DMS153 treated with DMSO at 0.1 percent for 48 hours (cell line): ENCODE measurements at regions not wholly inside any gene's neighbourhood (a gene's known extent, or its start where the extent isn't known, plus 50 kb on each side); places are given as distances from the start of the nearest gene placed in this dataset.
A peak's percentile ranks its signal among the peaks of the same experiment; 100 is the strongest.

ENCODE experiments used
- DNase-seq: peaks from one replicate; lab custom pipeline; 2025; ENCODE audit not compliant: unreplicated experiment; lab: John Stamatoyannopoulos, UW

DNA sequence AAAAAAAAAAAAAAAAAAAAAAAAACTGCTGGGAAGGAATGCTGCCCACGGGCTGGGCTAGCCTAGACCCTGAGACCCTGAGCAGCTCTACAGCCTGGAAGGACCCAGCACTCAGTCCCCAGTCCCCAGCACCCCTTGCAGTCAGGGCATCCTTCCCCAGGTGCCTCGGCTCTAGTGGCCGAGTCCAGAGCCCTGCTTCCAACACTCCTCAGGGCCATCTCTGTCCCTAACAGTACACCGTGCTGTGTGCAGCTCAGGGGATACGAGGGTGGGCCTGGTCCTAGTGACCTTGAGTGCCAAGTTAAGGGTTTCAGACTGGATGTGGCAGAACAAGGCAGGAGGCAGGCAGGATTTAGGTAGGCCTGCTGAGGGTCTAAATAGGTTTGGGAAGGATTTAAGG is 50.2 kb upstream of the LRP8 start:
- DNase-seq: no peak

DNA sequence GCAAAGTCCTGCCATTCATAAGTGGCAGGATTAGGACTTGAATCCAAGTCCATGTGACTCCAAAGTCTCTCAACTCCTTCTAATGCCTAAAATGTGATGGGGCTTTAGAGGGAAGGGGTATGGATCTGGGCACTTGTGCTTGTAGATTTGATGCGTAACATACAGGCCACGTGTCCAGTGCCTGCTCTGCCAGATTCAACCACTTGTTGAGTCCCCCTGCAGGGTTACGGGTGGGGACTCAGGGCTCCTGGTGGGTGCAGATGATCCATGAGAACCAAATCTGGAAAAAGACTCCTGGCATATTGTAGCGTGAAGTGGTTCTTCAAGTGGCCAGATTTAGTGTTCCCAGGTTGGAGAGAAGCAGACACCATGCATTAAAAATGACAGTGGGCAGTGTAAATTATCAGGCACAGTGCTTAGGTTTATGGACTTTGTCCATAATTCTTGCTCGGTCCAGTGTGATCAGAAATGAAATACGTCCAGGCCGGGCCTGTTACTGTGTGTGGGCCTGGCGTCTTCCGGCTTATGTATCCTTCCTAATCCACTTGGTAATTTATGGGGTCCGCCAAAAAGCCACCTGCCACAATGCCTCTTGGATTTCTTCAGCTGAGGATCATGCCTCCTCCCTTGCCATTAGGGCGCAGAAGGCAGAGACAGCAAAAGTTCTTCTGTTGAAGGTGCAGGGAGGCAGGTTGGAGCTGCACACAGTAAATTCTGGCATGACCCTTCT is 51.2 kb upstream of the LRP8 start:
- no peak for DNase-seq

DNA sequence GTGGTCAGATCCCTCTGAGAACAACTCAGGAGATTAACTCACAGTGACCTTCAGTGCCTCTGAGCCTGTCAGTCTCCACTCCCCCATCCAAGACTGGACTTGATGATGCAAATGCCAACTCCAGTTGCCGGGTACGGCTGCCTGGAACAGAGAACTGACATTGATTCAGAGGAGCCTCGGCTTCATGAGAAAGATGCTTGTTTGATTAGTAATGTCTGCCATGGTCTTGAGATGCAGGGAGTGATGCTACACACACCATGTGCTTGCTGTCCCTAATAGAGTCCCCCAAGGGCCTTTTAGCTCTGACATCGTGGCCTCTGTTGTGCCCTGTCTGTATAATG is 51.8 kb upstream of the LRP8 start:
- DNase-seq: no peak

DNA sequence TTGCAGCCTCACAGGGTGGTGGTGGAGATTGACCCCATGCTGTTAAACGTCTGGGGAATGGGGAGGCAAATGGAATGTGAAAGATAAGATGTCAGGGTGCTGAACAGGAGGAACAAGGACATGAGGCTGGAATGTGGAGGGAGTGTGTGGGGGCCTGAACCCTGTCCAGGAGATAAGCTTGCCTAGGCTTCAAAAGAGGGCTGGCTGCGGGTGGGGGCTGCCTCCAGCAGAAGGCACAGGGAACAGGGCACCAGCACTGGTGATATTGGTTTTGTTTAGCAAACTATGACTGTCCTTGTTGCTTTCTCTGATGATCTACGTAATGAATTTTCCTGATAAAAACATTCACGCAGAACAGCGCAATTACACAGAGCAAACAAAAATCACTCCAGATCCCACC is 52.4 kb upstream of the LRP8 start:
- no peak for DNase-seq

DNA sequence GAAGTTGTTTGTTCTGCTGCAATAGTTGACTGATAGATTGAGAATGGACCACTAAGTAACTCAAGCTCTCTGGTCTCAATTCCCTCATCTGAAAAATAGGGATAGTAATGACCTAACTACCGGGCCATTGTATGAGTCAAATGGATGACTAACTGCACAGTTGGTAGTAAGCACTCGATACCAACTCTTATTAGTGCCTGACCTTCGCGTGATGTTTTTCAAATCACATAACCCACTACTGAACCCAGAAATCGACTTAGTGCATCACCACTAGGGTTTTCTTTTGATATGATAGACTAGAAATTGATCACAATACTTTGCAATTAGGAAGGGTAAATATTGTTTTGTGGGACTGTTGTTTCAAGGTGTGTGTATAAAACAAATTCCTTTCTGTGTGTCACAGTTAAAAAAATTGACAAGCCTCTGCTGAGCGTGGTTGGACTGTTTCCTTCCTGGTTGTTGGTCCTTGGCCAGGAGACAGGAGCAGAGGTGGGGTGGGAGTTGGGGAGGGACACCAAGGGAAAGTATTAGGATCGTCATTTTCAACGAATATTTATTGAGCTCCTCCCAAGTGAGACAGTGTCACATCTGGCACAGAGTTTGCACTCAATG is 54.0 kb upstream of the LRP8 start:
- DNase-seq: no peak

DNA sequence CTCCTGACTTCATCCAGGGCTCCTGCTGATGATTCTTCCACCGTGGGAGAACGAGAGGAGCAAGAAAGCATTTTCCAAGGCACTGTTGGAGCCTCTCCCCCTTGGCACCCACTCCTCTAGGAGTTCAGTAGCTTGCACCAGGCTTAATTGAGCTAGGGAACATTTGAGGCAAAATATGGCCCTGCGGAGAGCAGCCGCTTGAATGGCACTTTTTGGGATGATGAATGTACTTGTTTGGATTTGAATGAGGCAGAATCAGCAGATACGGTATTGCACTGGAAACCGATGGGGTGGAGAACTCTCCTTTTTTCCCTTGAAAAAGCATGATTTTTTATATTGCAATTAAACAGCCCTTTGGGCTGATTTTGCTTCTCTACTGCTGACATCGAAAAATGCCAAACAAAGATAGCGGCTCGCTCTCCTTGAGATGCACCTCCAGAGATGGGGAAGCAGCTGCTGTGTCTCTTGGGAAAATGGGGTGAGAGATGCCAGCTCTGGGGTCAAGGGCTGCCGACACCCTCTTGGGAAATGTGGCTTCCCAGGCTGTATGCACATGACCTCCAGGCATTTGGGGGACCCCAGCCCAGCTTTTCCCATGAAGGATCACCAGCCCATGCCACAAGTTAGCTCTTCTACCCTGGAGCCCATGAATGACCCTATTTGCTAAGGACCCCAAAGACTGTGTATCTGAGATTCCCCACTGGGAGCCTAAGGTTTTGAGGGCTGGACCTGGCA is 55.4 kb upstream of the LRP8 start:
- no peak for DNase-seq

DNA sequence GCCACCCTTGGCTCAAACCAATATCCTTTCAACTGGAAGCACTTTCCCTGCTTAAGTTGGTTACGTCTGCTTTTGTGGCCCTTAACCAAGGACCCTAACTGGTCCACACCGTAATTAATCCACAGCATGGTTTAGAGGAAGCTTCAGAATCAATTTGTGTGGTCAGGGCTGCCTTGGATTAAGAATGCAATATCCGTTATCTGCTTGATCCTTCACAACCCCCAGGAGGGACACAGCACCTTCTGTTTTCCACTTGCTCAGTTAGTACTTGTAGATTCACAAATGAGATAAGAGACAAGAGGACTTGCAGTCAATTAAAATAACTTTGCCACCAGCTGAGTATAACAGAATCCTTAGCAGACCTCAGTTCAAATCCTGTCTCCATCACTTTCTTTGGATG is 56.9 kb upstream of the LRP8 start:
- no peak for DNase-seq

DNA sequence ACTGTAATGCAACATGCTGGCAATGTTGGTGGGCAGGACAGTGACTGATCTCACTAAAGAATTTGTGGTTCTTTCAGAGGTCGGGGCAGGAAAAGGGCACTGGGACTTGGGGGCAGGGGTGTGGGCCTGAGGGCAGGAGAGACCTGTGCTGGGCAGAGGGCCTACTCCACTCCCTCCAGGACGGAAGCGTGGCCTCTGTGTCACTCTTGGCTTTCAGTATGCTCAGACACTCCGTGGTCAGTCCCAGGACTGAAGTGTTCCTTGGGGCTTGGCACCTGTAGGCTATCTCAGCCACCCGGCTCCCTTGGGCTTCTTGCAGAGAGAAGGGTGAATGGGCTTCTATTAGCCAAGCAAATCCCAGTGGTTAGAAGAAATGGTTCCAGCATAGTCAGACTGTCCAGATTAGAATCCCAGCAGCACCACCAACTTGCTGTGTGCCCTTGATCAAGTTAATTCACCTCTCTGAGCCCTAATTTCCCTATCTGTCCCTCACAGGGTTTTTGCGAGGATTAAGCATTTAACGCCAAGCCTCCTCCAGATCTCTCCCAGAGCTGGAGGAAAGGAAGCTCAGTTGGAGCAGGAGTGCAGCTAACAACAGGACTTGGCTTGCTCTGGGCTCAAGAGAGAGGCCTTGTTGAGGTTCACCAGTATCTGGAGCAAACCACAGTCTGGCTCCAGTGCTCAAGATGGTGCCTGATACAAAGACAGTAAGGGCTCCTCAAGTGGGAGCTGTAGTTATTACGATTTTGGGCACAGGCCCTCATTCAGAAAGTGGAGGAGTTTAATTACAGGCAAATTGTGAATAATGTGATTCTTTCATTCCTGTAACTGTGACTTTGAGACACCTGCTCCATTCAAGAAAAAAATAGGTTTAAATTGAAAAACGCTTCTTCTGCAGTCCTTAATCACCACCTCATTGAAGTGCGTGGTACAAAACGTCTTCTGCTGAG is 57.7 kb upstream of the LRP8 start:
- DNase-seq: no peak

DNA sequence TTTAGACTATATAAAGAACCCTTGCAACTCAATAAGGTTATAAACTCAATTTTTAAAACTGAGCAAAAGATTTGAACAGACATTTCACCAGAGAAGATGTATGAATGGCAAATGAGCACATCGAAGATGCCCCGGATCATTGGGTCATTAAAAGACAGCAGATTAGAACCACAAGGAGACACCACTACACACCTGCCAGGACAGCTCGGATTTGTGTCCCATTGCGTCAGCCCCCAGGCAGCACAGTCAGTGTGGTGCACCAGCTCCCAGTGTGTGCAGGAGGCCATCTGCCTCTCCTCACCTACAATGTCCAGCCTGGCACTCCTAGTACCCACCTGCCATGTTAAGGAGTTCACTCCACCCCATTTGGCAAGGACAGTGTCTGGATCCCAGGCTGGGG is 61.1 kb upstream of the LRP8 start:
- no peak for DNase-seq

DNA sequence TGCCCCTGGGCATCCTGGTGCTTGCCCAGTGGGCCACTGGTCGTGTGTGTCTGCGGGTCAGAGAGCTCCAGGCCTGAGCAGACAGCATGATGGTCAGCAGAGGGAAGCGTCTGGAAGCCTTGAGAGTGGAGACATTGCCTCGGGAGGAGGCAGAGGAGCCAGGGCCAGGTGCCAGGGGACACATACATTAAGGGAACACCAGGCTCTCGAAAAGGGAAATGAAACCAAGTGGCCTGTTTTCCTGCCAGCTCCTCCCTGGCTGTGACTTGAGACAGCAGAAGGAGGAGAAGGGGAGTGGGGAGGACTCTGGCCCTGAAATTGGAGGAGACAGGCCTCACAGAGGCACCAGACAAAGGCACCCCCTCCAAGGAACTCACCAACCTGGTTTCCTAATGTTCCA is 62.4 kb upstream of the LRP8 start:
- no peak for DNase-seq

DNA sequence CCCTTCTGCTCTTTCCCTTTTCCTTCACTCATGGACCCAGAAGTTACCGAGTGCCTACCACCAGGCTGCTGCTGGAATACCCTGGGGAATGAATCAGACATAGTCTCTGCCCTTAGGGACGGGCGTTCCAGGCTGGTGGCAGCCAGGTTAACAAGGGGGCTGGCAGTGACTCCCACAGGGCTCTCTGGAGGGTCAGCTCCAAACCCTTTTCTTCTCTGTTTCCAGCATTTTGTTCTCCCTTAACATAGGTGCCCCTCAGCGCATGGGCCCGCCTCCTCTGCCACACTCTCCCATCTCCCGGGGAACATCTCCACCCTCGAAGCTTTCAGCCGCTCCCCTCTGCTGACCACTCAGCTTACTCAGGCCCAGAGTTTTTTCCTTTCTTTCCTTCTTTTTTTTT is 62.9 kb upstream of the LRP8 start:
- no peak for DNase-seq

DNA sequence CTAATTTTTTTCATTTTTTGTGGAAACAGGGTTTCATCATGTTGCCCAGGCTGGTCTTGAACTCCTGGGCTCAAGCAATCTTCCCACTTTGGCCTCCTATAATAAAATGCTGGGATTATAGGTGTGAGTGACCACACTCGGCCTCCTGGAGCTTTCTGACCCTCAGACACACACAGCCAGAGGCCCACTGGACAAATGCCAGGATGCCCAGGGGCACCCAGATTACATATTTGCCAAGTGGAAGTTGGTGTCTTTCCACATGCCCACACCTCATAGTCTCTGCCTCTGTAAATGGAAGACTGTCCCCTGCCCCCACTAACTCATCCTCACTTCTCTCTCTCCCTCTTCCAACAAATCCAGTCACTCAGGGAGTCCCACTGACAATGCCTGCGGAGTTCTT is 63.4 kb upstream of the LRP8 start:
- no peak for DNase-seq

DNA sequence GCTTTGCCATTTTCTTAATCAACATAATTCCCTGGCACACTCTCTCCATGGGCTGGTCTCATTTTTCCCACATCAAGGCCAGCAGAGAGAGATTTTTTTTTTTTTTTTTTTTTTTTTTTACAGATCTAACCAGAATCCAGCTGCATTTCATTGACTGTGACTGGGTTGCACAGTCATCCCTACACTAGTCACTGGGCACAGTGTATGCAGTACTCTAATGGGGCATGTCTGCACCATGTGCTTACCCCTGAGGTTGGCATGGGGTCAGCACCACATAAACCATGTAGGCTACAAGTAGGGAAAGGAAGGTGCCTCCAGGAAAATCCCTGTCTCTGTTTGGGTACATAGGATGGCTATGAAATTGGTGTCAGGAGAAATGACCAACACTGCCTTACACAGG is 64.1 kb upstream of the LRP8 start:
- DNase-seq: no peak

DNA sequence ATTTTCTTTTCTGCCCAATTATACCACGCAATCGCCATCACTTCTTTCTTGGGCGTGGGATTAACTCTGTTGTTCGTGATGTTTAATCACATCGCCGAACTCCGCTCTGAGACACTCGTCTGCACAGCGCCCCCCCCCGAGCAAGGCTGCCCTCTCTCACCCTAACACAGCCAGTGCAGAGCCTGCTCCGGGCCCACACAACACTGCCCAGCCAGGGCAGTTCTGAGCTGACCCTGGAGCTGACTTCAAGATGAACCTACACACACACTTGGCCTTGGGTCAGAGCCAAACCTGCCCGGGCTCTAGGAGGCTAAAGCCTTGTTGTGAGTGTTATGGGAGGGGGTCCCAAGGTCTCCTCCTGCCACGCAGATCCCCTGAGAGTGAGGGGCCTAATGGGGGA is 64.6 kb upstream of the LRP8 start:
- no peak for DNase-seq

DNA sequence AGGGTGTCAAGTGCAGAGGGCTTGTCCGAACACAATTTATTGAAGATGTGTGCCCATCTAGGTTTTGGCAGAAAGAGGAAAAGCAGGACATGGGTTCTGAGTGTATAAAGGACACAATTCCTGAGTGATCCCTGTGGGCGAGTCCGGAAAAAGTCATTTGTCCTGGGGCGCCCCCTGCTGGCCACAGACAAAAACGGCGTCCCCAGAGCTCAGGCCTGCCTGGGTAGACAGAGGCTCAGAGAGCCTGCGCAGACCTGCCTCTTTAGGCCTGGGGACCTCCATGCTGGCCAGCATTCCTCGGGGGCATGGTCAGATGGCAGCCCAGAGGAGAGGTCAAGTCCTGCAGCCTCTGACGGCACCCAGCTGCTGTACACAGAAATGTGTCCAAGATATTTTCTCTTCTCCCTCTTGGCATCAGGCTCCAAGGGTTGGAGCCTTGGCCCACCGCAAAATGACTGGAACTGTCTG is 65.5 kb upstream of the LRP8 start:
- DNase-seq: peak; percentile 60

DNA sequence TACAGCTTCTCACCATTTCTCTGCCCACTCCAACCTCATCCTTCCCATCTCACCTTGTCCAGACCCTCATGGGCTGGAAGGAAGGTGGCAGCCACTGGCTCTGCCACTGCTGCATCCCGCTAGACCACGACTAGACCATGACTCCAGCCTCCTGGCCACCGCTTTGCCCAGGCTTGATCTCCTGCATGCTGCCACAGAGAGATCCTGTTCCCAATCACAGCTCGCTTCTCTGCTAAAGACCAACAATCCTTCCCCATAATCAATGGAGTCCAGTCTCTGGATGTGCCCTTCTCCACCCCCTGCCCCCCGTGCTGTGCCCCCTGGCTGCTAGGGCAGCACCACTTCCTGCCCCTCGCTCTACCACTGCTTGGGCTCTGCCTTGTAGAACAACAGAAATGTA is 64.9 kb upstream of the DMRTB1 start:
- no peak for DNase-seq

DNA sequence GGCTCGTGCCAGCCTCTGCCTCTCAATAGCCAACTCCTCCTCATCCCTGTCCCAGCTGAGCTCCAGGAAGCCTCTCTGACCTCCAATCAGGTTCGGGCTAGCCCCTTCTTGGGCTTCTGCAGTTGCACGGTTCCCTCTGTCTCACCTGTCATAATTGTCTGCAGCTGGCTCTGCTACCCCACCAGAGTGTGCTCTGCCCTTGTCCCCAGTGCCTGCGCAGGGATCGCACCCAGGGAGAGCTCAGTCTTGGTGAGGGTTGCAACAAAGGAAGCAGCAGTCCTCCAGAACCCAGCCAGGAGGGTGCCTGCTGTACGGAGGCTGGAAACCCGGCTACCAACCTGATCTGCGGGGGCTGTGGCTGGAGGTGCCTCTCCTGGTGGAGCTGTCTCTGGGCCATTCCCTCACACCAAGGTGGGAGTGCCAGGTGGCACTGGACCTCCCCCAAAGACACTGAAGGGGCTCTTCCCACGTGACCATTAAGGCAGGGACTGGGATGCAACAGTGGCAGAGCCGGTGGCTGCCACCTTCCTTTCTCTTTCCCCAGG is 63.5 kb upstream of the DMRTB1 start:
- DNase-seq: no peak

DNA sequence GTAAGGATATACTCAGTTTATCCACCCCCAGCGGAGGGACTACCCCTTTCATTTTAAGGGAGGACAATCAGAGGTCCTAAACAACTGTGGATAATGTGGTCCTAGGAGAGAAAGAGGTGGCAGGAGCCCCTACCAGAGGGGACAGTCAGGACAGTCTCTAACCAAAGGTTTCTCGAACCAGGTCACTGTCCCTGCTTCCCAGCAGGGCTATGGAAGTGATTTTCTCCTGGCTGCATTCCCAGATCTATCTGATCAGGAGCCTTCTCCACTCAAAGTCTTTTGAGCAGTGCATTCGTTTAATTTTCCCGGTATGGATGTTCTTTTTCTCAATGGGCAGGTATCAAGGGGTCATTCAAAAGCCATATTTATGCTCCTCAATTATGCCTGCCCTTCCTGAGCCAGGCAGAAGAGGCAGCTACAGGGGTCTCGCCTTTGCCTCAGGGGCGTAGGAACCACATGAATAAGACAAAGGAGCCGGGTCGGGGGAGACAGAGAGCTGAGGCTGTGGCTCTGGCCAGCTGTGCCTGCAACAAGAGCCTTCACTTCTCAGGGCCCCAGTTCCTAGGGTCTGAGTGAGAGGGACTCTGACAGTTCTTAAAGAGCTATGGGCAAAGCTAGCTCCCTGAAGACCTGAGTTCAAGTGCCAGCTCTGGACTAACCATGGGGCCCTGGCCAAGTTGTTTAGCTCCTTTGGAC is 62.5 kb upstream of the DMRTB1 start:
- DNase-seq: no peak

DNA sequence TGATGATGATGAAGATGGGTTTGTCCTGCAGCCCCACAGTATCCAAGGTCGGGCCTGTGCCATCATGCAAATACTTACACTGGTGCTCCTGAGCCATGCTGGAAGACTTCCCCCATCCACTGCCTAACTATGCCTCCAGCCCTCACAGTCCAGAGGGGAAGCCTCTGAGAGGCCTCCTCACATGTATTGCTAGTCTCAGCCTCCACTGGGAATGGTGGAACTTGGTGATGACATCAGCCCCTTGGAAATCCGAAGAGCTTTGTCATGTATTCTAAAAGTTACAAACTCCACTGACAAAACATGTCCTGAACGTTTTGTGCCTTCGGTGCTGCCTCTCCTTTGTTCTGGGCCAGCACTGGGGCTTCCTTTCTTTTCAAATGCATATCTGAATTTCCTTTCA is 61.1 kb upstream of the DMRTB1 start:
- no peak for DNase-seq

DNA sequence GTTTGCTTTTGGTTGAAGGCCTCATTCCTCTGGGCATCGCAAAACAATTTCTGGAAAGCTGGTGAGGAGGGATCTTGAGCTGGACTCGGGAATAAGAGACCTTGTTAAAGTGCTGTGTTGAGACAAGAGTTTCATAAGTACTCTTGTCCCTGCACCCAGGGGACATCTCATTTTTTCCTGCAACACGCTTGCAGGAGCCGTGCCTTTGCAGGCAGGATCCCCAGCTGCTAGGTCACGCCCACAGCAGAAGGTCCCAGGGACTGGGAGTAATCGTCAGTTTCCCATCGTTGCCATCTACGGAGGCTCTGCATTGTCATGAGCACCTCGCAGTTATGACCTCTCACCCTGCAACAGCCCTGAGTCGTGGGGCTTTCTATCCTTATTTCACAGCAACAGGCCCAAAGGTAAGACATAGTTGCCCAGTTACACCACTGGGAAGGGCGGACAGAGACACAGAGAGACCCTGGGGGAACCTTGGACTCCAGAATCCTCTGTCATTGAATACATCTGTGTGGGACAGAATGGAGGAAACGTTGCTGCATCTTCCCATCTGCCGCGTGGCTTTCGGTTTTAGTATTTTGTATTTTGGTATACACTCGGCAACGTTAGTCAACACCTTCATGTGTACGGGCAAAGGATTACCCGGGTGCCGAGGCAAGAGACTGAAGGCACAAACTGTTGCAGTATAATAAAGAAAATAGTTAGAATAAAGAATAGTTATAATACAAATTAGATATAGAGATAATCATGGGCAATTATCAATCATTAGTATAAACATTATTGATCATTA is 60.4 kb upstream of the DMRTB1 start:
- no peak for DNase-seq
